ENCODE measurements at regions not wholly inside any gene's neighbourhood (a gene's known extent, or its start where the extent isn't known, plus 50 kb on each side); places are given as distances from the start of the nearest gene placed in this dataset.
"Not testable (repeated sequence)": the region's sequence is repeated elsewhere in the genome, so short reads cannot be mapped to it uniquely, and the experiment has no call there.

DNA sequence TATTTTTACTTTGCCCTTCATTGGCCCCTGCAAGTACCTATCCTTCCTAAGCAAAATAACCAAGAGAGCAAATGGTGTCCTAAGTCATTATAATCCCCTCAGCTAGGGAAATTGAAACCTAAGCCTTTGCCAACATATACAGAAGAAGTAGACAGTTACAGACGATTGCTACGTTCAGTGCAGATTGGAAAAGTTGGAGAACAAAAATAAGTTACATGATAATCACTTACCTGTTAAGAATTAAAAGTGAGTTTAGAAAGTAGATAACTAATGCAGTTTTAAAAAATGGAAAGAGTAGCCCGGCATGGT lies 244.8 kb downstream of the MPDZ start:
- intact Hi-C loops (cut with DNase I), result no loop called here
- DNase-seq (ENCODE audit: low spot score) (no peak), ATAC-seq (peak; percentile 25)

DNA sequence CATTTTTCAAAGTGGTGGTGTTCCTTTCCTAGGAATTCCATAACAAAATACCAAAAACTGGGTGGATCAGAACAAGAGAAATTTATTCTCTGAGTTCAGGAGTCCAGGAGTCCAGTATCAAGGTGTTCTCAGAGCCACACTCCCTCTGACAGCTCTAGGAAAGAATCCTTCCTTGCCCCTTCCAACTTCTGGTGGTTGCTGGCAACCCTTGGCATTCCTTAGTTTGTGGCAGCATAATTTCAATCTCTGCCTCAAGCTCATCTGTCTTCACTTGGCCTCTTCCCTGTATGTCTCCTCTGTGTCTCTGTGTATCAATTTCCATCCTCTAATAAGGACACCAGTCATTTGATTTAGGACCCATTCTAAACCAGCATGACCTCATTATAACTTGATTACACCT lies 243.7 kb downstream of the MPDZ start:
- intact Hi-C loops (cut with DNase I), result no loop called here
- no peak for DNase-seq (ENCODE audit: low spot score)
- ATAC-seq, result no peak

- DNase-seq (ENCODE audit: low spot score); ATAC-seq; intact Hi-C loops (cut with DNase I): not testable (repeated sequence)
Measured at GRCh38 chr9:13037808-13038207, 241.7 kb downstream of the MPDZ start.

- ATAC-seq (no peak), DNase-seq (ENCODE audit: low spot score) (no peak)
- intact Hi-C loops (cut with DNase I), result no loop called here
Measured at GRCh38 chr9:13047827-13048587, 231.5 kb downstream of the MPDZ start.

GRCh38 chr9:13049223-13049622 lies 230.3 kb downstream of the MPDZ start:
- intact Hi-C loops (cut with DNase I), result no loop called here
- DNase-seq (ENCODE audit: low spot score) (no peak), ATAC-seq (no peak)

GRCh38 chr9:13053504-13053903 lies 226.0 kb downstream of the MPDZ start:
- DNase-seq (ENCODE audit: low spot score) (no peak), ATAC-seq (no peak)
- intact Hi-C loops (cut with DNase I), result no loop called here

GRCh38 chr9:13054389-13054788 lies 225.1 kb downstream of the MPDZ start:
- ATAC-seq, result no peak
- no peak for DNase-seq (ENCODE audit: low spot score)
- intact Hi-C loops (cut with DNase I), result no loop called here
